MCF 10A (cell line): ENCODE measurements at regions not wholly inside any gene's neighbourhood (a gene's known extent, or its start where the extent isn't known, plus 50 kb on each side); places are given as distances from the start of the nearest gene placed in this dataset.

Experiments
- BruUV-seq: library from RNA; stranded (reverse); fragments of 400-500 nt; replicated peaks from 2 replicates; lab custom pipeline; 2021; lab: Mats Ljungman, UMichigan
- CTCF ChIA-PET: fragments of 300-600 bp; sonication (Branson Sonifier 250); formaldehyde crosslinking; extraction: SDS; loops from one replicate; lab custom pipeline; 2021; ENCODE audit warnings: antibody characterized with exemption, inconsistent platforms; lab: Yijun Ruan, JAX
- POLR2A ChIA-PET: fragments of 300-600, 350-650 bp; sonication (Branson Sonifier 250); formaldehyde crosslinking; extraction: SDS; loops from one replicate; lab custom pipeline; 2020; ENCODE audit warnings: antibody characterized with exemption, inconsistent platforms; lab: Yijun Ruan, JAX
- DNase-seq: peaks from one replicate; pipeline ENCODE4 v3.0.0-alpha.2; 2018; ENCODE audit not compliant: unreplicated experiment
- H3K27ac Mint-ChIP-seq: one replicate; pipeline ENCODE4 v1.8.0; 2022; ENCODE audit warnings: mild to moderate bottlenecking, low read depth, mixed read lengths; ENCODE audit not compliant: unreplicated experiment
- H3K27me3 Mint-ChIP-seq: one replicate; pipeline ENCODE4 v1.8.0; 2022; ENCODE audit warnings: mixed read lengths; ENCODE audit not compliant: insufficient read depth, unreplicated experiment
- H3K36me3 Mint-ChIP-seq: one replicate; pipeline ENCODE4 v1.8.0; 2022; ENCODE audit warnings: mild to moderate bottlenecking, moderate library complexity, mixed read lengths; ENCODE audit not compliant: insufficient read depth, unreplicated experiment
- H3K4me1 Mint-ChIP-seq: one replicate; pipeline ENCODE4 v1.8.0; 2022; ENCODE audit warnings: mixed read lengths; ENCODE audit not compliant: insufficient read depth, unreplicated experiment
- H3K4me3 Mint-ChIP-seq: one replicate; pipeline ENCODE4 v1.8.0; 2022; ENCODE audit warnings: mild to moderate bottlenecking, moderate library complexity, mixed read lengths; ENCODE audit not compliant: unreplicated experiment
- H3K9me3 Mint-ChIP-seq: one replicate; pipeline ENCODE4 v1.8.0; 2022; ENCODE audit warnings: mixed read lengths; ENCODE audit not compliant: unreplicated experiment
- intact Hi-C: fragments of 100-400 bp; cut with micrococcal nuclease; formaldehyde crosslinking; loops from 2 replicates; pipeline ENCODE4 v1.14.1; 2022
- TF ChIP-seq, protein P1 (sequence below): fragments of 200-600 bp; IDR thresholded peaks from one replicate; pipeline ENCODE4 v1.8.0; 2022; ENCODE audit warnings: antibody characterized with exemption, mild to moderate bottlenecking; ENCODE audit not compliant: unreplicated experiment

DNA sequence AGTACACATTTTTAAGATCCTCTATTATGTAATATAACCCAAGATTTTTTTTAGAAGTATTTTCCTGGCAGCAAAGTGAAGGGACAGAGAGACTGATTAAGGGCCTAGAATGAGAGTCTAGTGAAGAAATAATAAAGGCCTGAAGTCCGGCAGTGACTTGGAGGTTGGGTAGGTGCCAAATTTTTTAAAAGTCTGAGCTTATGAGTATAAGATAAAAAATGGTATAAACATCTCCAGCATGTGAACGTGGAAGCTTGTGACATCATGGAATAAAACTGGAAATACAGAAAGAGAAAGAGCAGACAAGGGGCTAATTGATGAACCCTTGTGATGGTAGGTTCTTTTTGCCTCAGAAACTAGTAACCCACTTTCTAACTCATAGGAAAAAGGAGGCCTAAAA, 174.6 kb downstream of the SUCLA2 start:
- TF ChIP-seq, protein P1, sequence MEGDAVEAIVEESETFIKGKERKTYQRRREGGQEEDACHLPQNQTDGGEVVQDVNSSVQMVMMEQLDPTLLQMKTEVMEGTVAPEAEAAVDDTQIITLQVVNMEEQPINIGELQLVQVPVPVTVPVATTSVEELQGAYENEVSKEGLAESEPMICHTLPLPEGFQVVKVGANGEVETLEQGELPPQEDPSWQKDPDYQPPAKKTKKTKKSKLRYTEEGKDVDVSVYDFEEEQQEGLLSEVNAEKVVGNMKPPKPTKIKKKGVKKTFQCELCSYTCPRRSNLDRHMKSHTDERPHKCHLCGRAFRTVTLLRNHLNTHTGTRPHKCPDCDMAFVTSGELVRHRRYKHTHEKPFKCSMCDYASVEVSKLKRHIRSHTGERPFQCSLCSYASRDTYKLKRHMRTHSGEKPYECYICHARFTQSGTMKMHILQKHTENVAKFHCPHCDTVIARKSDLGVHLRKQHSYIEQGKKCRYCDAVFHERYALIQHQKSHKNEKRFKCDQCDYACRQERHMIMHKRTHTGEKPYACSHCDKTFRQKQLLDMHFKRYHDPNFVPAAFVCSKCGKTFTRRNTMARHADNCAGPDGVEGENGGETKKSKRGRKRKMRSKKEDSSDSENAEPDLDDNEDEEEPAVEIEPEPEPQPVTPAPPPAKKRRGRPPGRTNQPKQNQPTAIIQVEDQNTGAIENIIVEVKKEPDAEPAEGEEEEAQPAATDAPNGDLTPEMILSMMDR, result no peak
- Mint-ChIP-seq H3K4me3 (no peak overlapping the region), H3K4me1 (no peaks in the 10 kb centered on the region), H3K9me3 (peaks cover 7% of the 10 kb centered on the region), H3K27me3 (no peaks in the 10 kb centered on the region), H3K27ac (no peak overlapping the region), H3K36me3 (no peaks in the 10 kb centered on the region)
- ChIA-PET POLR2A (interaction anchor here (0.5 to 0.6 kb wide), 2 partner anchors 14 to 182 kb away, joined by 3 read pairs; no protein-coding TSS in a partner anchor), CTCF (no interaction called here)
- no TSS peak for BruUV-seq
- intact Hi-C loops, result no loop called here
- no peak for DNase-seq

DNA sequence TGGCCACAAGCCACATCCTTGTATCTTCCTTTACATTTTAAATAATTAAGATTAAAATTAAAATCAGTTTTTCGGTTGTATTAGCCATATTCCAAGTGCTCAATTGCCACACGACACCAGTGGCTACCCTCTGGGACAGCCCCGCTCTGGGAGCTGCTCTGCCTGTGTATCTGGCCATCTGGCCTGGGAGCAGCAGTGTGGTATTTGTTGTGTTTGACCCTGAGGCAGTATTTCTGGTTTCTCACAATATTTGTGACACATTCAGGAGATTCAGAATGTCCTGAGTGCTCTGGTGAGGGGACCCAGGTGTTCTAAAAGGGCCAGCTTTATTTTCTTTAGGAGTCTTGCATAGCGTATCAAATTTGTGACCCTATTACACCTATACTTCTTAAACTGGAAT, 179.0 kb downstream of the SUCLA2 start:
- H3K4me3 Mint-ChIP-seq, result no peak overlapping the region
- BruUV-seq, result no TSS peak
- H3K27ac Mint-ChIP-seq, result no peak overlapping the region
- H3K9me3 Mint-ChIP-seq, result peaks cover 7% of the 10 kb centered on the region
- intact Hi-C loops, result no loop called here
- CTCF ChIA-PET, result interaction anchor here (0.5 to 1.5 kb wide), 2 partner anchors 13 to 23 kb away, joined by 3 to 5 read pairs; no protein-coding TSS in a partner anchor
- TF ChIP-seq, protein P1, result no peak
- no peaks in the 10 kb centered on the region for H3K36me3 Mint-ChIP-seq
- H3K4me1 Mint-ChIP-seq, result no peaks in the 10 kb centered on the region
- POLR2A ChIA-PET, result no interaction called here
- DNase-seq, result no peak
- no peaks in the 10 kb centered on the region for H3K27me3 Mint-ChIP-seq

DNA sequence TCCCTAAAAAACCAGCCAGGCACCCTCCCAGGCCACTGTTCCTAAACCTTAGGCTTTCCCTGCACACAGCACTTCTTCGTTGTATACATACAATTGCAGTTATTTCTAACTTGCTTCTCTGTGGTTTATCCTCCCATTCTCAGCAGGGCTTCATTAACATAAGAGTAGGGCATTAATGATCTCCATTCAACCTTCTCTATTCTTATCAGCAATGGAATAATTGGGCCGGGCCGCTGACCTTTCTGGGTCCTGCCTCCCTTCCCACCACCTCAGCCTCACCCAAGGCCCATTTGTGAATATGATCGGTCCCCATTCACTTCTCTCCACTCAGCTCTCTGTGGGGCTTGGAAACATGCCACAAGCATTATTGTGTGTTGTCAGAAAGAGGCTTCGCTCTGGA, 184.2 kb downstream of the SUCLA2 start:
- no TSS peak for BruUV-seq
- Mint-ChIP-seq H3K9me3 (no peaks in the 10 kb centered on the region), H3K4me1 (no peaks in the 10 kb centered on the region), H3K27me3 (no peaks in the 10 kb centered on the region), H3K27ac (no peak overlapping the region), H3K4me3 (no peak overlapping the region), H3K36me3 (no peaks in the 10 kb centered on the region)
- intact Hi-C loops, result no loop called here
- DNase-seq, result no peak
- TF ChIP-seq, protein P1, result no peak
- ChIA-PET CTCF (no interaction called here), POLR2A (no interaction called here)

DNA sequence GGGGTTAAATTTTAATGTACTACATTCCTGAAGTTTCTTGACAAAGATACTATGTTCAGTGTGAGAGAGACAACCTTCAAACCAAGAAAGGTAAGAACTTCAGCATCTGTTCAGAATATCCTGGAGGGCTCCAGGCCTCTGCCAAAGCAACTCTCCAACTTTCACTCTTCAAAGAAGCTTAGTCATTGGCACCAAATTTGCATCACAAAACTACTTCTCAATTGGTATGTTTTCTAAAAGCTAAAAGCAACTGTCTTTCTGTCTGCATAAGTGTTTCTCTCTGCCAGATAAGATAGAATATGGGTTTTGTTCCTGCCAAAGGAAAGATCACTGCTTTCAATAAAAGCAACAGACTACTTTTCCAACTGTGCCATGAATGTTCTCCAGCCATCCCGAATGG, 187.4 kb downstream of the SUCLA2 start:
- H3K4me3 Mint-ChIP-seq, result no peak overlapping the region

More for the DNA sequence above, 187.4 kb downstream of the SUCLA2 start:
- DNase-seq, result no peak
- Mint-ChIP-seq H3K27ac (no peak overlapping the region), H3K36me3 (no peaks in the 10 kb centered on the region), H3K9me3 (no peaks in the 10 kb centered on the region), H3K4me1 (no peaks in the 10 kb centered on the region), H3K27me3 (no peaks in the 10 kb centered on the region)
- POLR2A ChIA-PET, result no interaction called here
- intact Hi-C loops, result no loop called here
- TF ChIP-seq, protein P1, result no peak
- no TSS peak for BruUV-seq
- CTCF ChIA-PET, result interaction anchor here (0.6 to 0.7 kb wide), 2 partner anchors 127 to 172 kb away, joined by 3 read pairs; no protein-coding TSS in a partner anchor
